H1 (cell line): ENCODE measurements at regions not wholly inside any gene's neighbourhood (a gene's known extent, or its start where the extent isn't known, plus 50 kb on each side); places are given as distances from the start of the nearest gene placed in this dataset.

Experiments
- CTCF ChIA-PET: fragments of 300-600 bp; sonication (Branson Sonifier 250); formaldehyde crosslinking; loops from one replicate; lab custom pipeline; 2021; ENCODE audit not compliant: partially characterized antibody; lab: Charles Lee
- POLR2A ChIA-PET: fragments of 300-600 bp; sonication (Branson Sonifier 250); formaldehyde crosslinking; loops from one replicate; lab custom pipeline; 2021; ENCODE audit warnings: inconsistent platforms; ENCODE audit not compliant: partially characterized antibody; lab: Charles Lee
- DNase-seq, 2 experiments: peaks; one replicate each; pipeline versions ENCODE4 v3.0.0 to v3.0.0-alpha.2; 2010 to 2022; ENCODE audit warnings: low spot score in 2 of 2, low read depth in 1 of 2, mixed read lengths in 1 of 2
- FAIRE-seq: peaks from 2 replicates; lab custom pipeline; 2011; peaks lifted over from hg19 to GRCh38; lab: Jason Lieb, UNC
- H2AFZ ChIP-seq: 2 replicates; pipeline ENCODE4 v1.8.1; 2012; ENCODE audit warnings: low read length, inconsistent platforms
- H2AK5ac ChIP-seq: 2 replicates; pipeline ENCODE4 v1.6.1; 2013; ENCODE audit warnings: low read depth, low read length
- H2BK120ac ChIP-seq: replicated peaks from 2 replicates; pipeline ENCODE3; 2013; ENCODE audit warnings: low read depth, low read length, inconsistent platforms
- H2BK12ac ChIP-seq: 2 replicates; pipeline ENCODE4 v1.6.1; 2013; ENCODE audit warnings: low read depth, low read length
- H2BK15ac ChIP-seq: 2 replicates; pipeline ENCODE4 v1.6.1; 2013; ENCODE audit warnings: low read length
- H2BK20ac ChIP-seq: 2 replicates; pipeline ENCODE4 v1.6.1; 2013; ENCODE audit warnings: low read length
- H2BK5ac ChIP-seq: 2 replicates; pipeline ENCODE4 v1.6.1; 2013; ENCODE audit warnings: low read depth, low read length
- H3K14ac ChIP-seq: 2 replicates; pipeline ENCODE4 v1.6.1; 2013; ENCODE audit warnings: inconsistent platforms; ENCODE audit not compliant: insufficient read length
- H3K18ac ChIP-seq: 2 replicates; pipeline ENCODE4 v1.6.1; 2013; ENCODE audit warnings: low read length; ENCODE audit errors: extremely low read depth
- H3K23ac ChIP-seq: 2 replicates; pipeline ENCODE4 v1.6.1; 2013; ENCODE audit warnings: inconsistent platforms; ENCODE audit not compliant: insufficient read length
- H3K23me2 ChIP-seq: 2 replicates; pipeline ENCODE4 v1.6.1; 2013; ENCODE audit warnings: low read depth, low read length
- H3K27ac ChIP-seq: 2 replicates; pipeline ENCODE4 v1.6.1; 2011; ENCODE audit warnings: low read depth, low read length, inconsistent platforms
- H3K27me3 ChIP-seq, 4 experiments: replicated peaks in 1 of 4; 1 replicate in 1 of 4; 2 replicates in 3 of 4; pipeline versions ENCODE4 v1.6.1 to v1.8.1; 2011 to 2013; ENCODE audit warnings: low read length in 3 of 4, mild to moderate bottlenecking in 3 of 4, inconsistent platforms in 2 of 4, mixed read lengths in 2 of 4, moderate library complexity in 1 of 4; ENCODE audit not compliant: control insufficient read depth in 3 of 4, insufficient read depth in 3 of 4; ENCODE audit errors: extremely low read depth in 1 of 4
- H3K36me3 ChIP-seq, 4 experiments: 2 replicates each; pipeline versions ENCODE4 v1.6.1 to v1.8.1; 2011 to 2013; ENCODE audit warnings: mild to moderate bottlenecking in 4 of 4, low read length in 3 of 4, moderate library complexity in 2 of 4, control low read depth in 1 of 4, inconsistent platforms in 1 of 4; ENCODE audit not compliant: insufficient read depth in 4 of 4, control insufficient read depth in 2 of 4
- H3K4ac ChIP-seq: replicated peaks from 2 replicates; pipeline ENCODE3; 2013; ENCODE audit warnings: low read length, low read depth, mixed read lengths, inconsistent platforms; ENCODE audit not compliant: insufficient read length
- H3K4me1 ChIP-seq, 4 experiments: replicated peaks in 1 of 4; 1 replicate in 1 of 4; 2 replicates in 3 of 4; pipeline versions ENCODE4 v1.6.1 to v1.8.1; 2011 to 2013; ENCODE audit warnings: low read length in 3 of 4, inconsistent platforms in 2 of 4, mixed read lengths in 1 of 4; ENCODE audit not compliant: insufficient read depth in 4 of 4, control insufficient read depth in 3 of 4
- H3K4me2 ChIP-seq, 2 experiments: 2 replicates each; pipeline versions ENCODE4 v1.6.1 to v1.8.1; 2011 to 2013; ENCODE audit warnings: low read depth in 2 of 2, low read length in 2 of 2, control low read depth in 1 of 2, inconsistent platforms in 1 of 2, mild to moderate bottlenecking in 1 of 2; ENCODE audit not compliant: insufficient read depth in 1 of 2
- H3K4me3 ChIP-seq, 4 experiments: fragments of 200-600, 300-600 bp in 1 of 4; sonication (generic), shearing (Covaris generic), sonication (Bioruptor Twin) in 1 of 4; 2 replicates each; pipeline versions ENCODE4 v1.5.1 to v1.8.1; 2011 to 2016; ENCODE audit warnings: low read length in 4 of 4, low read depth in 3 of 4, control low read depth in 2 of 4, inconsistent platforms in 2 of 4, mild to moderate bottlenecking in 2 of 4, mixed read lengths in 1 of 4, moderate library complexity in 1 of 4; ENCODE audit not compliant: insufficient read depth in 2 of 4; ENCODE audit errors: extremely low read depth in 1 of 4
- H3K56ac ChIP-seq: replicated peaks from 2 replicates; pipeline ENCODE3; 2013; ENCODE audit warnings: low read depth, mild to moderate bottlenecking, mixed read lengths, low read length, inconsistent platforms; ENCODE audit not compliant: insufficient read length
- H3K79me1 ChIP-seq: 2 replicates; pipeline ENCODE4 v1.6.1; 2013; ENCODE audit warnings: low read depth, low read length, control low read depth
- H3K79me2 ChIP-seq, 2 experiments: 2 replicates each; pipeline versions ENCODE4 v1.6.1 to v1.8.1; 2012 to 2013; ENCODE audit warnings: low read length in 2 of 2, mild to moderate bottlenecking in 2 of 2, inconsistent platforms in 1 of 2; ENCODE audit not compliant: insufficient read depth in 2 of 2, control insufficient read depth in 1 of 2
- H3K9ac ChIP-seq, 4 experiments: replicated peaks in 1 of 4; 1 replicate in 1 of 4; 2 replicates in 3 of 4; pipeline versions ENCODE4 v1.6.1 to v1.8.1; 2011 to 2013; ENCODE audit warnings: low read depth in 3 of 4, low read length in 3 of 4, control low read depth in 2 of 4, mild to moderate bottlenecking in 2 of 4, moderate library complexity in 2 of 4, inconsistent platforms in 1 of 4; ENCODE audit errors: extremely low read depth in 1 of 4
- H3K9me3 ChIP-seq, 2 experiments: 2 replicates each; pipeline versions ENCODE4 v1.6.1 to v1.8.1; 2012 to 2013; ENCODE audit warnings: mild to moderate bottlenecking in 2 of 2, moderate library complexity in 2 of 2, control low read depth in 1 of 2, inconsistent platforms in 1 of 2, low read depth in 1 of 2, low read length in 1 of 2, mixed read lengths in 1 of 2; ENCODE audit not compliant: insufficient read depth in 2 of 2
- H4K20me1 ChIP-seq, 2 experiments: replicated peaks in 1 of 2; 2 replicates each; pipeline versions ENCODE3 to v1.8.1; 2011 to 2013; ENCODE audit warnings: inconsistent platforms in 2 of 2, low read length in 2 of 2, mild to moderate bottlenecking in 1 of 2; ENCODE audit not compliant: insufficient read depth in 2 of 2, control insufficient read depth in 1 of 2
- H4K5ac ChIP-seq: 2 replicates; pipeline ENCODE4 v1.6.1; 2013; ENCODE audit warnings: low read length, low read depth, mixed read lengths, inconsistent platforms; ENCODE audit not compliant: insufficient read length
- H4K8ac ChIP-seq: 2 replicates; pipeline ENCODE4 v1.8.0; 2013; ENCODE audit warnings: mild to moderate bottlenecking, moderate library complexity, low read length, inconsistent platforms; ENCODE audit not compliant: insufficient read depth; ENCODE audit errors: extremely low read depth
- H4K91ac ChIP-seq: replicated peaks from 2 replicates; pipeline ENCODE3; 2013; ENCODE audit warnings: low read length, mixed read lengths, inconsistent platforms; ENCODE audit not compliant: insufficient read length
- KDM1A ChIP-seq: fragments of 200-600, 300-600 bp; sonication (generic); IDR thresholded peaks from 2 replicates; pipeline ENCODE4 v1.7.1; 2016; ENCODE audit warnings: mild to moderate bottlenecking, low read length, borderline replicate concordance
- TBP ChIP-seq: IDR thresholded peaks from 2 replicates; pipeline ENCODE4 v1.6.1; 2011; ENCODE audit warnings: low read depth, low read length, improper control_type of control experiment
- WGBS, 2 experiments: shearing (Covaris generic) in 1 of 2; methylation state at CpG; one replicate each; pipeline versions ENCODE4 v1.1.6 to v1.1.7; 2013 to 2015; ENCODE audit warnings: low lambda C conversion rate in 2 of 2, mixed read lengths in 2 of 2, inconsistent platforms in 1 of 2, low coverage in 1 of 2, missing lambda C conversion rate in 1 of 2; ENCODE audit not compliant: insufficient replicate concordance in 2 of 2, insufficient coverage in 1 of 2, insufficient read length in 1 of 2; ENCODE audit errors: extremely low coverage in 1 of 2, missing lambda C conversion rate in 1 of 2; 5-methylcytosine and 5-hydroxymethylcytosine counted together

DNA sequence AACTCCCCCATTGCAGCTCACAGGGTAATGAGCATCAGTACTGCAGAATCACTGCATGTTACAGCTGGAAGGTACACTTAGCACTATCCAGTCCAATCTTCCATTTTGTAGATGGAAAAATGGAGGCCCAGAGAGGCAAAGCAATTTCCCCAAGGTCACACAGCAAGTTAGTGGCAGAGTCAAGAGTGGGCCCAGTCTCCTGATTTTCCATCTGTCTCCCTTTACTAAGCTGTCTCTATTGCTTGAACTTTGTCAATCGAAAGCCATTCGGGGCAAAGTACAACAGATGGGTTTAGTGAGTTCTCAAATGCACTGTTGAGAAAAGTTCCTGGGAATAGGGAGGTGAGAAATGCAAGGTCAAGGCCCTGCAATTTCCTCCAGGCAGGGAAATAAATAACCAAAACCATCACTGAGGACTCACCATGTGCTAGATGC is 50.4 kb upstream of the IFFO2 start:
- Histone ChIP-seq H2AFZ (no peak overlapping the region), H2BK5ac (no peak overlapping the region), H3K4me1 (peaks cover 0 to 18% (median 11%) of the 10 kb centered on the region in 4 experiments), H3K23ac (no peak overlapping the region), H3K4me3 (no peak overlapping the region), H3K79me2 (no peaks in the 10 kb centered on the region), H3K27me3 (no peaks in the 10 kb centered on the region; a peak in 1 of 7 replicates), H3K14ac (no peak overlapping the region), H3K4ac (peak overlapping the region; percentile 58), H3K4me2 (no peak overlapping the region), H3K9ac (no peak overlapping the region), H4K8ac (no peak overlapping the region), H3K79me1 (no peaks in the 10 kb centered on the region), H3K27ac (no peak overlapping the region), H2BK120ac (no peak overlapping the region), H3K56ac (no peak overlapping the region), H3K9me3 (peaks cover 2 to 5% of the 10 kb centered on the region in 2 experiments; a peak in 2 of 4 replicates), H2BK20ac (0 out of 2 replicates have a peak overlapping the region, but pooled peaks have one; percentile 1), H4K5ac (no peak overlapping the region), H3K36me3 (no peaks in the 10 kb centered on the region), H2AK5ac (no peak overlapping the region), H2BK12ac (no peak overlapping the region), H4K20me1 (no peaks in the 10 kb centered on the region), H3K18ac (no peak overlapping the region), H4K91ac (no peak overlapping the region), H2BK15ac (no peak overlapping the region), H3K23me2 (no peaks in the 10 kb centered on the region)
- FAIRE-seq: no peak
- POLR2A ChIA-PET: interaction anchor here (1.4 kb wide), 1 partner anchor 40 kb away, joined by 3 read pairs; no protein-coding TSS in a partner anchor
- peak in 1 of 2 experiments; percentile 33 for DNase-seq
- CTCF ChIA-PET: interaction anchor here (1.7 kb wide), 1 partner anchor 99 kb away, joined by 7 read pairs; no protein-coding TSS in a partner anchor
- TF ChIP-seq KDM1A (peak; percentile 64; the same call in 1 of the 2 replicates), TBP (no peak)
- WGBS, 2 experiments: 100% methylated on average over 2 of the region's 2 CpGs; no CpG with 5 or more reads in 1 of the 2 experiments
